ENCODE measurements at regions not wholly inside any gene's neighbourhood (a gene's known extent, or its start where the extent isn't known, plus 50 kb on each side); places are given as distances from the start of the nearest gene placed in this dataset.

- Histone ChIP-seq H3K27me3 (no peaks in the 10 kb centered on the region), H3K27ac (no peak overlapping the region), H3K9me3 (no peaks in the 10 kb centered on the region), H3K36me3 (no peaks in the 10 kb centered on the region), H3K4me3 (replicated peaks in 1 of 3) (no peak overlapping the region), H3K4me1 (no peaks in the 10 kb centered on the region)
- TF ChIP-seq POLR2A (IDR thresholded peaks at IDR 0.05) (no peak), CTCF (IDR thresholded peaks at IDR 0.05) (no peak)
- DNase-seq: no peak
- 92 to 96% methylated on average over 2 of the region's 2 CpGs for WGBS, 2 donors
- intact Hi-C loops (cut with DNase I): no loop called here
Observed at GRCh38 chr1:238101923-238102322, 211.2 kb upstream of the ZP4 start.

- H3K9me3 ChIP-seq: no peaks in the 10 kb centered on the region
- WGBS, 2 donors: 83 to 97% methylated on average over 2 of the region's 2 CpGs
- DNase-seq: no peak
- no peak overlapping the region for H3K4me3 ChIP-seq (replicated peaks in 1 of 3)
- no peak overlapping the region for H3K27ac ChIP-seq
- no peaks in the 10 kb centered on the region for H3K4me1 ChIP-seq
- H3K27me3 ChIP-seq: no peaks in the 10 kb centered on the region
- no peaks in the 10 kb centered on the region for H3K36me3 ChIP-seq
- TF ChIP-seq CTCF (IDR thresholded peaks at IDR 0.05) (no peak), POLR2A (IDR thresholded peaks at IDR 0.05) (no peak)
- intact Hi-C loops (cut with DNase I): no loop called here
Observed at GRCh38 chr1:238099871-238100270, 209.1 kb upstream of the ZP4 start.

- H3K4me1 ChIP-seq: no peaks in the 10 kb centered on the region
- intact Hi-C loops (cut with DNase I): no loop called here
- no peak for DNase-seq
- H3K4me3 ChIP-seq (replicated peaks in 1 of 3): no peak overlapping the region
- H3K9me3 ChIP-seq: no peaks in the 10 kb centered on the region
- TF ChIP-seq CTCF (IDR thresholded peaks at IDR 0.05) (no peak), POLR2A (IDR thresholded peaks at IDR 0.05) (no peak)
- H3K36me3 ChIP-seq: no peaks in the 10 kb centered on the region
- H3K27ac ChIP-seq: no peak overlapping the region
- H3K27me3 ChIP-seq: no peaks in the 10 kb centered on the region
Observed at GRCh38 chr1:238089615-238090014, 198.9 kb upstream of the ZP4 start.

GRCh38 chr1:238088560-238089290 is 198.0 kb upstream of the ZP4 start:
- H3K9me3 ChIP-seq: no peaks in the 10 kb centered on the region
- no peak for TF ChIP-seq CTCF (IDR thresholded peaks at IDR 0.05)
- no peak for TF ChIP-seq POLR2A (IDR thresholded peaks at IDR 0.05)
- H3K27me3 ChIP-seq: no peaks in the 10 kb centered on the region
- intact Hi-C loops (cut with DNase I): no loop called here
- 85 to 86% methylated on average over 4 of the region's 4 CpGs for WGBS, 2 donors
- no peak for DNase-seq
- H3K4me3 ChIP-seq (replicated peaks in 1 of 3): no peak overlapping the region
- H3K36me3 ChIP-seq: no peaks in the 10 kb centered on the region
- no peak overlapping the region for H3K27ac ChIP-seq
- no peaks in the 10 kb centered on the region for H3K4me1 ChIP-seq

GRCh38 chr1:238073991-238074390 is 183.3 kb upstream of the ZP4 start:
- Histone ChIP-seq H3K36me3 (no peaks in the 10 kb centered on the region), H3K4me1 (no peaks in the 10 kb centered on the region), H3K27me3 (no peaks in the 10 kb centered on the region), H3K4me3 (replicated peaks in 1 of 3) (no peak overlapping the region), H3K9me3 (no peaks in the 10 kb centered on the region), H3K27ac (no peak overlapping the region)
- intact Hi-C loops (cut with DNase I): no loop called here
- no peak for DNase-seq
- 78 to 80% methylated on average over 1 of the region's 1 CpG for WGBS, 2 donors
- TF ChIP-seq CTCF (IDR thresholded peaks at IDR 0.05): no peak
- no peak for TF ChIP-seq POLR2A (IDR thresholded peaks at IDR 0.05)
